ENCODE measurements at regions not wholly inside any gene's neighbourhood (a gene's known extent, or its start where the extent isn't known, plus 50 kb on each side); places are given as distances from the start of the nearest gene placed in this dataset.

DNA sequence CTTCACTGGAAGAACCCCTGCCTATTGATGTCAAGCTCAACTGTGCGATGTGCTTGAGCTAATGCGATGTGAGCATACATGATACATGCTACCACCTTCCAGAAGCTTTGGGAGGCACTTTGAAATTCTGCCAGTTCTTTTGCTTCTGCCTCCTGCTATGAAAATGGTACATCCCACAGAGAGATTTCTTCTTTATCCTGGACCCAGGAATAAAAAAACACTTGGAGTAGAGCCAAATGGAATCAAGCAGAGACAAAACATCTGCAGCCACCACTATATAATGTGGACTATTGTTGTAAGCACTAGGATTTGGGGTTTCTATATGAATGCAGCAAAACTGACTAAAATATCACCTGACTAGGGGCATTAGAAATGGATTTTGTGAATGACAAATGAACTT is 119.9 kb upstream of the GAP43 start:
- Mint-ChIP-seq H3K27ac (no peak overlapping the region), H3K27me3 (no peaks in the 10 kb centered on the region), H3K4me1 (ENCODE audit: low read depth) (peaks cover under 1% of the 10 kb centered on the region), H3K9me3 (ENCODE audit: low read depth) (peaks cover 6% of the 10 kb centered on the region), H3K4me3 (ENCODE audit: low read depth) (no peak overlapping the region), H3K36me3 (ENCODE audit: insufficient read depth) (no peaks in the 10 kb centered on the region)
- DNase-seq (ENCODE audit: low spot score, unreplicated experiment): no peak
- TF ChIP-seq, protein P1, sequence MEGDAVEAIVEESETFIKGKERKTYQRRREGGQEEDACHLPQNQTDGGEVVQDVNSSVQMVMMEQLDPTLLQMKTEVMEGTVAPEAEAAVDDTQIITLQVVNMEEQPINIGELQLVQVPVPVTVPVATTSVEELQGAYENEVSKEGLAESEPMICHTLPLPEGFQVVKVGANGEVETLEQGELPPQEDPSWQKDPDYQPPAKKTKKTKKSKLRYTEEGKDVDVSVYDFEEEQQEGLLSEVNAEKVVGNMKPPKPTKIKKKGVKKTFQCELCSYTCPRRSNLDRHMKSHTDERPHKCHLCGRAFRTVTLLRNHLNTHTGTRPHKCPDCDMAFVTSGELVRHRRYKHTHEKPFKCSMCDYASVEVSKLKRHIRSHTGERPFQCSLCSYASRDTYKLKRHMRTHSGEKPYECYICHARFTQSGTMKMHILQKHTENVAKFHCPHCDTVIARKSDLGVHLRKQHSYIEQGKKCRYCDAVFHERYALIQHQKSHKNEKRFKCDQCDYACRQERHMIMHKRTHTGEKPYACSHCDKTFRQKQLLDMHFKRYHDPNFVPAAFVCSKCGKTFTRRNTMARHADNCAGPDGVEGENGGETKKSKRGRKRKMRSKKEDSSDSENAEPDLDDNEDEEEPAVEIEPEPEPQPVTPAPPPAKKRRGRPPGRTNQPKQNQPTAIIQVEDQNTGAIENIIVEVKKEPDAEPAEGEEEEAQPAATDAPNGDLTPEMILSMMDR (IDR thresholded peaks at IDR 0.05; ENCODE audit: unreplicated experiment): no peak

DNA sequence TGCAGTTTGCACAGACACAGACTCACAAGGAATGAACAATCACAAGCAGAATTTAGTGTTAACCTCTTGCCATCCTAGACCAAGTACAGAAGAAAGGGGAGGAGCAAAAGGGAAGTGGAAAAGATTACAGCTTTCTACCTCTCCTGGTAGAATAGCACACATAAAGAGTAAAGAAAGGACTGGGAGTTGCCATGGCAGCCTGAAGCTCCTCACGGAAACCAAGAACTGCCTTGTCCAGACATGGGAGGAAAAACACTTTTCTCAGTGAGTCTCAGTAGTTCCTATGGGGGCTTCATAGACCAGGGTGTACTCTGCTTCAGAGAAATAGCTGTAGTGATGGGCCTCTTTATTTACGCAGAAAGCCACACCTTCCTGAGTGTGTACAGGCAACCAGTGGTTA is 114.7 kb upstream of the GAP43 start:
- no peak overlapping the region for H3K27ac Mint-ChIP-seq
- peaks cover 32% of the 10 kb centered on the region for H3K27me3 Mint-ChIP-seq
- no peak for DNase-seq (ENCODE audit: low spot score, unreplicated experiment)
- no peaks in the 10 kb centered on the region for H3K36me3 Mint-ChIP-seq (ENCODE audit: insufficient read depth)
- H3K4me1 Mint-ChIP-seq (ENCODE audit: low read depth): peaks cover 15% of the 10 kb centered on the region
- H3K4me3 Mint-ChIP-seq (ENCODE audit: low read depth): no peak overlapping the region
- peaks cover 7% of the 10 kb centered on the region for H3K9me3 Mint-ChIP-seq (ENCODE audit: low read depth)
- TF ChIP-seq, protein P1 (IDR thresholded peaks at IDR 0.05; ENCODE audit: unreplicated experiment): no peak

DNA sequence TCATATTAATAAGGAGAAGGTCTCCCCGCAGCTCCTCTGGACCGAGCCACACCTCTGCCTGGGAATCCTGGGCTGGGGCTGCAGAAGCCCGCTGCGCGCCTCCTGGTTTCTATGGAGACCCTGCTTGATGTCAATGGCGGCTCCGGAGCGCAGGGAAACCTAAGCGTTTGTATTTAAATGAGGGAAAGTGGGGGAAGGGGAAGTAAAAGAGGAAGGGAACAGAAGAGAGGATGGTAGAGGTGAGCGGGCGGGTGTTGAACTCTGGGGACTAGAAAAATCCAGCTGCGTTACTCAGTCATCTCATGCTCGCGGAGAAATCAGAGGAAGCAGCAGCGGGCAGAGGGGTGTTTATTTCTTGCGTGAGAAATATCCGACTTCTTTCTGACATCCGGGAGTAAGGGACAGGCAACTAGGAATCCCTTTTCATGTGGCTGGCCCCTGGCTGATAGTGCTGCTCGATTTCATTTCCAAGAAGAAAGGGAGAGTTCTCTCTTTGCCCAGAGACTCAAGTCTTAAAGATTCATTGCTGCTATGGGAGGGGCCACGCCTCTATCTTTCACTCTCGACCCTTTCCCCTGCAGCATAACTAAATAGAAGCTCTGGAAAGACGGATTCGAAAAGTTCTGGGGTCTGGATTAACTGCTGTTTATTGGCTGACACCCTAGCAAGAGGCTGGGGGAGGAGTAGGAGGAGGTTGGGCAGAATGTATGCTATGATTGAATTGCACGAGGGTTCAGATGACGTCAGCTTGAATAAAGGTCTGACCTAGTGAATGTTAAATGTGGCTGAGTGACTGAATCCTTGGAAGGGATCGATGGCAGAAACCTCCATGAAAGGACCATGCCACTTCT is 110.5 kb upstream of the GAP43 start:
- H3K4me1 Mint-ChIP-seq (ENCODE audit: low read depth): peaks cover 16% of the 10 kb centered on the region
- peaks cover 32% of the 10 kb centered on the region for H3K27me3 Mint-ChIP-seq
- peak overlapping the region; percentile 81 for H3K4me3 Mint-ChIP-seq (ENCODE audit: low read depth)
- TF ChIP-seq, protein P1 (IDR thresholded peaks at IDR 0.05; ENCODE audit: unreplicated experiment): no peak
- no peaks in the 10 kb centered on the region for H3K36me3 Mint-ChIP-seq (ENCODE audit: insufficient read depth)
- H3K27ac Mint-ChIP-seq: peak overlapping the region; percentile 53
- peaks cover 3% of the 10 kb centered on the region for H3K9me3 Mint-ChIP-seq (ENCODE audit: low read depth)
- DNase-seq (ENCODE audit: low spot score, unreplicated experiment): peak; percentile 29

DNA sequence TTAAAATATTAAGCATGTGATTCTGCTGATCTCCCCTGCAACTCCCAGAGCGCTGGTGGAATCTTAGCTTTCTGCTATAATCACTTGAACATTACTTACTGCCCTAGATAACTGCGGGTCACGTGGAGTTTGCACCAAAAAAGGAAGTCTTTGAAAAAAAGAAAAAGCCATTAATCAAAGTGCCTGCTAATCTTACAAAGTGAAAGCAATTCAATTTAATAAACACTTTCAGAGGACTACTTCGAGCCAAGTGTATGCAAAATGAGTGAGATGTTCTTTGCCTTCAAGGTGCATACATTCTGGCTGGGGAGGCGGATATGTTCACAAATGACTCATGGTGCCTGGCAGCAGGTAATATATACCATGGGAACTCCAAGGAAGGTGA is 109.9 kb upstream of the GAP43 start:
- Mint-ChIP-seq H3K36me3 (ENCODE audit: insufficient read depth) (no peaks in the 10 kb centered on the region), H3K27me3 (peaks cover 32% of the 10 kb centered on the region), H3K27ac (peak overlapping the region; percentile 53), H3K4me1 (ENCODE audit: low read depth) (peaks cover 16% of the 10 kb centered on the region), H3K9me3 (ENCODE audit: low read depth) (peaks cover 3% of the 10 kb centered on the region), H3K4me3 (ENCODE audit: low read depth) (peak overlapping the region; percentile 81)
- DNase-seq (ENCODE audit: low spot score, unreplicated experiment): no peak
- TF ChIP-seq, protein P1 (IDR thresholded peaks at IDR 0.05; ENCODE audit: unreplicated experiment): no peak

DNA sequence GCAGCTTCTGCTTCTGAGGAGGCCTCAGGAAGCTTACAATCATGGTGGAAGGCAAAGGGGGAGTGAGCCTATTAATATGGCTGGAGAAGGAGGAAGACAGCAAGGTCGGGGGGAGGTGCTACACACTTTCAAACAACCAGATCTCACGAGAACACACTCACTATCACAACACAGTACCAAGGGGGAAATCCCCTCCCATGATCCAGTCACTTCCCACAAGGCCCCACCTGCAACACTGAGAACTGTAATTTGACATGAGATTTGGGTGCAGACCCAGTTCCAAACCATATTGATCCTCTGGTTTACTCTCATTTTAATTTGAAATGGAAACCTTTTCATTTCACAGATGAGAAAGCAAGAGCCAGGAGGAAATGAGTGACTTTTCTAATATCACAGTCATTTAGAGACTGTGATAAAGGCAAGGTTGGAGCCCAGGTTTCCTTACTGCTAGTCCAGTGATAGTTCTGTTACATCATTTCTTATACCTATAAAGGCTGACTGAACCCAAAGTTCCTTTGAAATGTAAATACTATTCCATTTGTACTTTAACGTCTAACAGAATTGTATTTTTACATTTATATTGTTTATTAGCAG is 105.8 kb upstream of the GAP43 start:
- TF ChIP-seq, protein P1 (IDR thresholded peaks at IDR 0.05; ENCODE audit: unreplicated experiment): no peak
- Mint-ChIP-seq H3K4me1 (ENCODE audit: low read depth) (peaks cover 9% of the 10 kb centered on the region), H3K4me3 (ENCODE audit: low read depth) (no peak overlapping the region), H3K36me3 (ENCODE audit: insufficient read depth) (no peaks in the 10 kb centered on the region), H3K27ac (no peak overlapping the region), H3K27me3 (no peaks in the 10 kb centered on the region), H3K9me3 (ENCODE audit: low read depth) (peaks cover 3% of the 10 kb centered on the region)
- DNase-seq (ENCODE audit: low spot score, unreplicated experiment): no peak
